ENCODE measurements at regions not wholly inside any gene's neighbourhood (a gene's known extent, or its start where the extent isn't known, plus 50 kb on each side); places are given as distances from the start of the nearest gene placed in this dataset.
"Not testable (repeated sequence)": the region's sequence is repeated elsewhere in the genome, so short reads cannot be mapped to it uniquely, and the experiment has no call there.

DNA sequence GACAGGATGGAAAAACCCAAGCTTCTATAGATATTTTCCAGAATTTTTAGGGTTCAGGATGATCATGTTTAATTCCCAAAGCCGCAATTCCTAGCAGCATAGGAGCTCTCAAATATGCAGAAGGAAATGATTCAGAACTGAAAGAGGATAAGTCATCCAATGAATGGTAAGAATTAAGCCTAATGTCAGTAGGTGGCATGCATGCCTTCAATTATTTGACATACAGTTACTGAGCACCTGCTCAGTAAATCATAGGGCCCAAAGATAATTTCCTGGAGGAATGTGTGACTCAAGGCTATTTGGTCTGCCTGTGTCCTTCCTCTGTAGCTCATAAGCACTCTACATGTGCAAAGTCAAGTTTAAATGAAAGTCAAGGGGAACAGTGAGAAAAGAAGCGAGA lies 116.8 kb upstream of the SLC38A4 start:
- no peak for DNase-seq (ENCODE audit: low read depth in 1 of 2, low spot score in 1 of 2)

- no peak for DNase-seq (ENCODE audit: low read depth in 1 of 2, low spot score in 1 of 2)
These were observed 118.3 kb upstream of the SLC38A4 start for GRCh38 chr12:46944088-46944487.

DNA sequence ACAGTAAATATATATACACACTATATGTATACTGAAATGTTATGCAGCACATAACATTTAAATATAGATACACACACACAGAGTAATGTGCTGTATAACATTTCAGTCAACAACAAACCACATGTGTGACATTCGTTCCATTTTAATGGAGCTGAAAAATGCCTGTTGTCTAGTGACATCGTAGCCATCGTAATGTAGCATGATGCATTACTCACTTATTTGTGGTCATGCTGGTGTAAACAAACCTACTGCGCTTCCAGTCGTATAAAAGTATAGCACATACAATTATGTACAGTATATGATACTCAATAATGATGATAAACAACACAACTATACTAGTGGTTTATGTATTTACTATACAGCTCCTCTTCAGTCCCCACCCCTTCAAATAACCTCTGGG lies 119.0 kb upstream of the SLC38A4 start:
- DNase-seq (ENCODE audit: low read depth in 1 of 2, low spot score in 1 of 2), result no peak

DNA sequence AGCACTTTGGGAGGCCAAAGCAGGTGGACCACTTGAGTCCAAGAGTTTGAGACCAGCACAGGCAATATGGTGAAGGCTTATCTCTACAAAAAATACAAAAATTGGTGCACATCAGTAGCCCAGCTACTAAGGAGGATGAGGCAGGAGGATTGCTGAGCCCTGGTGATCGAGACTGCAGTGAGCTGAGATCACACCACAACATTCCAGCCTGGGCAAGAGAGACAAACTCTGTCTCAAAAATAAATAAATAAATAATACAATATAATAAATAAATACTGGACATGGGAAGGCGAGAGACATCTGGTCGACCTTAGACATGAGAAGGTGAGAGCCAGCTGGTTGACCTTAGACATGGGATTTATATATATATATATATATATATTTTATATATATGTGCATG lies 119.8 kb upstream of the SLC38A4 start:
- DNase-seq (ENCODE audit: low read depth in 1 of 2, low spot score in 1 of 2), result no peak

DNA sequence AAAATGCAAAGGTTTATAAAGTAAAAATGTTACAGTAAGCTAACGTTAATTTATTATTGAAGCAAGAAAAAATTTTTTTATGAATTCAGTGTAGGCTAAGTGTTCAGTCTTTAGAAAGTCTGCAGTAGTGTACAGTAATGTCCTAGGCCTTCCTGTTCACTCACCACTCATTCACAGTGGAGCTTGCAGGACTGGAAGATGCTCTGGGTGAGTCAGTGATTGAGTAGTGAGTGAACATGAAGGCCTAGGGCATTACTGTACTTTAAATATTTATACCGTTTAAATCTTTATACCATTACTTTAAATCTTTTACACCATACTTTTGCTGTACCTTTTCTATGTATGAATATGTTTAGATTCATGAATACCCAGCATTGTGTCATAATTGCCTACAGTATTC lies 120.3 kb upstream of the SLC38A4 start:
- DNase-seq (ENCODE audit: low read depth in 1 of 2, low spot score in 1 of 2), result no peak

DNA sequence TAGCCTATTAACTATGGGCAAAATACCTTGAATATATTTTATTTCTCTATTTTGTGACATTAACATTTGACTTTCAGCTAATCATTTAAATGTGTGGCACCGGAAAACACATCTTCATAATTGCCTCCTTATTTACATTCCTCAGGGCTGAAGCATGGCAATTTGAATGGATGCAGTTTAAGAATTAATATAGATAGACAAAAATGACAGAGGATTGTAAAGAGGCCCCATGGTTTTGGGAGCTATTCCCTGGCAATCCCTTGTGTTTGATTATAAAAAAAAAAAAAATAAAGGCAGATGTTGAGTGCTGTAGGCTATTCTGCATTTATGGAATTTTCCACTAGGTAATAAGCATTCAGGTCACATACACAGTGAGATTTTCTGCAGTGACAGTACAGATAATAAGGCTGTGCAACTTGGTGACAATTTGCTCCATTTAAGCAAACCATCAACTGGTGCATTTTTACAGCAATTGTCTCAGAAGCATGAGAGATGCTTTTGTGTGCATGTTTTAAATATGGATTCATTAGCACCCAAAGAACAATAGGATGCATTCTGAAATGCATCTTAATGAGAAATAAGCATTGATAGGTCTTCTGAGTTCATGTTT lies 123.2 kb upstream of the SLC38A4 start:
- DNase-seq (ENCODE audit: low read depth in 1 of 2, low spot score in 1 of 2), result no peak

DNA sequence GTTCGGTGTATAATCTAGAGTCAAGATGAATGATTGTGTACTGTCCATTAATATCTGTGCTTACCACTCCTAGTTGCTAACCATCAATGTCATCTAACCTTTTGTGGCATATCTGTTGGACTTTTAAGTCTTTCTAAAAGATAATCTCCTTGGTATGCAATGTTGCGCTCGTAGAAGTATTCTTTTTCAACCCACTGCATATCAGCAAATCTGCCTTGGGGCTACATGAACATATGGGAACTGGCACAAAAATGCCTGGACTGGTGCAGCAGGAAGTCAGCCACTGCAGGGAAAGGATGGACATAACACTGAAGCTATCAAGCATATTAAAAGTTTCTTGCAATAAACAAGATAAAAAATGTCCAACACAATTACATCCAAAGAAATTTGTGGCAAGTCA lies 124.3 kb upstream of the SLC38A4 start:
- no peak for DNase-seq (ENCODE audit: low read depth in 1 of 2, low spot score in 1 of 2)

- DNase-seq (ENCODE audit: low read depth in 1 of 2, low spot score in 1 of 2), result no peak
These were observed 126.4 kb upstream of the PCED1B start for GRCh38 chr12:46952880-46953483.

DNA sequence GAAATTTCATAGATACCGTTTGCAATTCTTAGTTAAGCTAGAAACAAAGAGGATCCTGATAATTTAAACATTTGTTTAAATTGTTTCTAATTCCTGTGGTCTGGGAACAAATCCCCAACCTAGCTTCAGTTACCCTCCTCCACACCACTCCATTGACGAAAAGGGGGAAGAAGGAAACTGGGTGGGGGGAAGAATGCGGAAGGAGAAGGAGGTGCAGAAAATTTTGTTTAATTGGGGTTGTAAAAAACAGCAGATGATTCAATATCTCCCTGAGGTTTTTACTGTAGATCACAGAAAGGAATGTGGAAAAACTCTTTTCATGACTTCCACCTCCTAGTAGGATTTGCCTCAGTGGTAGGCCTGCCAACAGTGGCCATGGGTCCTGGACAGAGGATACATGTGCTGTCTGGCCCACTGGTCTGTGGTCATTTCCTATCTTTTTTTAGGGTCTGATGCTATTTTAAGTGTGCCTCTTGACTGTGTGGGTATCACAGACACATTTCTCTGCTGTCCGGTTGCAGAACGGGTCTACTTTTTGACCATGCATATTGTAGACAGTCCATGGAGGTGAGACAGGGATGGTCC lies 122.9 kb upstream of the PCED1B start:
- no peak for DNase-seq (ENCODE audit: low read depth in 1 of 2, low spot score in 1 of 2)

DNA sequence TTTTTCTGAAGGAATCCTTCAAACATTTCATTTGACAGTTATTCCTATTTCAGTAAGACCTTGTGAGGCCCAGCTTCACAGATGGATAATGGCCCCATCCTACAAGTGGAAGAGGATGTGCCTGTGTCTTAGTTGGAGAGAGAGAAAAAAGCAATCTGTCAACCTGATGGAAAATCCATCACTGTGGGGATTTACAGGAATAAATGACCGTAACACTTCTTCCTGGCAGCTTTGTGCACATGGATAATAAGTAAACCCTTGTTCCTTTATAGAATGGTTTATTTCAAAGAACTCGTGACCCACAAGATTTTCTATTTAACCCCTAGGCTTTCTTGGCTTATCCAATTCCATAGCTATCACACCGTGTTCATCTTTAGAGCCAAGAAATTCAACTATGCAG lies 121.4 kb upstream of the PCED1B start:
- no peak for DNase-seq (ENCODE audit: low read depth in 1 of 2, low spot score in 1 of 2)

GRCh38 chr12:46958599-46959290 lies 120.7 kb upstream of the PCED1B start:
- no peak for DNase-seq (ENCODE audit: low read depth in 1 of 2, low spot score in 1 of 2)

GRCh38 chr12:46959502-46959901 lies 119.9 kb upstream of the PCED1B start:
- no peak for DNase-seq (ENCODE audit: low read depth in 1 of 2, low spot score in 1 of 2)

DNA sequence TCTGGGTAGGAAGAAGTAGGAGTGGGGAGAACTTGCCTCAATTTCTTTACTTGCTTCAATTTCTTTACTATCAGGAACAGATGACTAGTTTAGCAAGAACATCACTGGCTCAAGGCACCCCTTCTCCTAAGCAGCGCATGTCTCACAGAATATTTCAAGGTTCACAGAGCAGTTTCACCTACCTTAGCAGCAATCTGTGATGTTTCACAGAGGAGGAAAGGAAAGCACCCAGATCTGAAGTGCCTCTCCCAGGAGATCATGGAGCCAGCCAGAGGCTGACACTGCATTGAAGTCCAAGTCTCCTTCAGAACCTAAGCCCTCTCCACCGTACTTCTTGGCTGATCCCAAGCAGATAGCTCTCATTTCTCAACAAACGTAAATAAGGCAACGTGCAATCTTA lies 118.7 kb upstream of the PCED1B start:
- DNase-seq (ENCODE audit: low read depth in 1 of 2, low spot score in 1 of 2), result no peak

- no peak for DNase-seq (ENCODE audit: low read depth in 1 of 2, low spot score in 1 of 2)
These were observed 116.2 kb upstream of the PCED1B start for GRCh38 chr12:46963191-46963590.

GRCh38 chr12:46963977-46964971 lies 115.1 kb upstream of the PCED1B start:
- no peak for DNase-seq (ENCODE audit: low read depth in 1 of 2, low spot score in 1 of 2)

- DNase-seq (ENCODE audit: low read depth in 1 of 2, low spot score in 1 of 2), result no peak
These were observed 114.3 kb upstream of the PCED1B start for GRCh38 chr12:46965137-46965536.

DNA sequence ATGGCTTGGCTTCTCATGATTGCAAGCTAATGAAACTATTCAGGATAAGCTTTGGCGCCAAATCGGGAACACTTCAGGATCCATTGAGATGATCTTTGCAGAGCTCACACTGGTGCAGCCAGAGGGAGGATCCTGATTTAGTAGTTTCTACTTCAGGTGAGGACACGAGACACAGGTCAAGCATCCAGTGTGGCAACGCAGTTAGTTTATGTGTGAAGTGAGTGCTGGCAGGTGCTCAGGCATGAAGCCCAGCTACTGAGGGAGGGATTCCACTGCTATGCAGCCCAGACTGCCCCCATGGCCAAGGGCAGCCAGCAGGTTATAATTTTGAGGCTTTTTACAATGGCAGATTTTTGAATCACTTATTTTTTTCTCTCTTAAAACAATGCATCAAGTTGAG lies 113.5 kb upstream of the PCED1B start:
- no peak for DNase-seq (ENCODE audit: low read depth in 1 of 2, low spot score in 1 of 2)

- no peak for DNase-seq (ENCODE audit: low read depth in 1 of 2, low spot score in 1 of 2)
These were observed 108.8 kb upstream of the PCED1B start for GRCh38 chr12:46970636-46971035.

DNA sequence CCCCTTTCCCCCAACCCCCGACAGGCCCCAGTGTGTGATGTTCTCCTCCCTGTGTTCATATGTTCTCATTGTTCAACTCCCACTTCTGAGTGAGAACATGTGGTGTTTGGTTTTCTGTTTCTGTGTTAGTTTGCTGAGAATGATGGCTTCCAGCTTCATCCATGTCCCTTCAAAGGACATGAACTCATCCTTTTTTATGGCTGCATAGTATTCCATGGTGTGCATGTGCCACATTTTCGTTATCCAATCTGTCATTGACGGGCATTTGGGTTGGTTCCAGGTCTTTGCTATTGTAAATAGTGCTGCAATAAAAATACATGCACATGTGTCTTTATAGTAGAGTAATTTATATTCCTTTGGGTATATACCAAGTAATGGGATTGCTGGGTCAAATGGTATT lies 105.5 kb upstream of the PCED1B start:
- DNase-seq (ENCODE audit: low read depth in 1 of 2, low spot score in 1 of 2), result not testable (repeated sequence)

- no peak for DNase-seq (ENCODE audit: low read depth in 1 of 2, low spot score in 1 of 2)
These were observed 101.5 kb upstream of the PCED1B start for GRCh38 chr12:46977871-46978375.

- DNase-seq (ENCODE audit: low read depth in 1 of 2, low spot score in 1 of 2), result no peak
These were observed 97.8 kb upstream of the PCED1B start for GRCh38 chr12:46981622-46982021.
